NCI-H1417 (cell line): ENCODE measurements at regions not wholly inside any gene's neighbourhood (a gene's known extent, or its start where the extent isn't known, plus 50 kb on each side); places are given as distances from the start of the nearest gene placed in this dataset.
"Not testable (repeated sequence)": the region's sequence is repeated elsewhere in the genome, so short reads cannot be mapped to it uniquely, and the experiment has no call there.

Experiments used
- DNase-seq, 3 experiments: peaks; one replicate each; lab custom pipeline; 2025; lab: John Stamatoyannopoulos, UW

GRCh38 chr4:42205541-42205940, 53.1 kb upstream of the BEND4 start:
- no peak for DNase-seq

GRCh38 chr4:42216664-42217063, 64.2 kb upstream of the BEND4 start:
- DNase-seq, result no peak

GRCh38 chr4:42225286-42225685, 72.8 kb upstream of the BEND4 start:
- no peak for DNase-seq

- DNase-seq, result no peak
Observed at GRCh38 chr4:42234817-42235216, 82.4 kb upstream of the BEND4 start.

- peak in 2 of 3 experiments; percentile 66 to 97 for DNase-seq
Observed at GRCh38 chr4:42235304-42236021, 83.0 kb upstream of the BEND4 start.

- no peak for DNase-seq
Observed at GRCh38 chr4:42237010-42237409, 84.6 kb upstream of the BEND4 start.

GRCh38 chr4:42237451-42237850, 85.0 kb upstream of the BEND4 start:
- DNase-seq, result no peak

GRCh38 chr4:42248972-42249371, 96.5 kb upstream of the BEND4 start:
- DNase-seq, result no peak

GRCh38 chr4:42252315-42252714, 99.9 kb upstream of the BEND4 start:
- no peak for DNase-seq

GRCh38 chr4:42257645-42258044, 105.2 kb upstream of the BEND4 start:
- not testable (repeated sequence) for DNase-seq

- DNase-seq, result no peak
Observed at GRCh38 chr4:42262701-42263490, 110.4 kb upstream of the BEND4 start.

- no peak for DNase-seq
Observed at GRCh38 chr4:42265782-42266602, 113.5 kb upstream of the BEND4 start.

- no peak for DNase-seq
Observed at GRCh38 chr4:42267724-42268123, 115.3 kb upstream of the BEND4 start.

- no peak for DNase-seq
Observed at GRCh38 chr4:42268824-42269223, 116.4 kb upstream of the BEND4 start.

GRCh38 chr4:42271096-42271495, 118.6 kb upstream of the BEND4 start:
- no peak for DNase-seq

- no peak for DNase-seq
Observed at GRCh38 chr4:42277291-42277690, 120.0 kb upstream of the SHISA3 start.

GRCh38 chr4:42278709-42279324, 118.5 kb upstream of the SHISA3 start:
- DNase-seq, result peak in 1 of 3 experiments; percentile 2

GRCh38 chr4:42280327-42281095, 116.8 kb upstream of the SHISA3 start:
- DNase-seq, result peak; percentile 12 to 59 (median 16)

GRCh38 chr4:42281324-42282020, 115.8 kb upstream of the SHISA3 start:
- DNase-seq, result no peak

GRCh38 chr4:42282081-42282901, 115.0 kb upstream of the SHISA3 start:
- peak; percentile 59 to 90 (median 85) for DNase-seq
